Gastrocnemius medialis (tissue), 4 donors: ENCODE measurements at regions not wholly inside any gene's neighbourhood (a gene's known extent, or its start where the extent isn't known, plus 50 kb on each side); places are given as distances from the start of the nearest gene placed in this dataset.

Source experiments
- CTCF ChIP-seq, 5 experiments: fragments of 450-650 bp in 3 of 5; fragments of 200-600 bp in 2 of 5; sonication (generic) in 2 of 5; IDR thresholded peaks in 4 of 5; conservative IDR thresholded peaks in 1 of 5; 1 replicate in 4 of 5; 2 replicates in 1 of 5; pipeline ENCODE4 v1.5.1; 2016 to 2019; ENCODE audit warnings: antibody characterized with exemption in 5 of 5, mild to moderate bottlenecking in 3 of 5, moderate library complexity in 3 of 5
- POLR2A ChIP-seq, 2 donors: fragments of 450-650 bp; IDR thresholded peaks; one replicate each; pipeline ENCODE4 v1.6.1; 2017; ENCODE audit warnings: antibody characterized with exemption in 2 of 2, mild to moderate bottlenecking in 2 of 2, moderate library complexity in 2 of 2

GRCh38 chrX:112555831-112556230 lies 123.9 kb downstream of the LHFPL1 start:
- TF ChIP-seq CTCF (IDR thresholded peaks at IDR 0.05 in 4 of 5, conservative IDR thresholded peaks at IDR 0.05 in 1 of 5) (no peak), POLR2A (IDR thresholded peaks at IDR 0.05) (no peak)
